Neuronal stem cell (in vitro differentiated cells): ENCODE measurements at regions not wholly inside any gene's neighbourhood (a gene's known extent, or its start where the extent isn't known, plus 50 kb on each side); places are given as distances from the start of the nearest gene placed in this dataset.
A peak's percentile ranks its signal among the peaks of the same experiment; 100 is the strongest.

ENCODE experiments used
- DNase-seq: peaks from one replicate; pipeline ENCODE4 v3.0.0-alpha.2; 2013; ENCODE audit warnings: low spot score
- H2AFZ ChIP-seq: one replicate; pipeline ENCODE4 v1.6.1; 2013; ENCODE audit warnings: mild to moderate bottlenecking, low read length, inconsistent platforms
- H2AK5ac ChIP-seq: 2 replicates; pipeline ENCODE4 v1.6.1; 2013; ENCODE audit warnings: low read depth, mild to moderate bottlenecking, inconsistent platforms, low read length, moderate library complexity, mixed read lengths
- H2BK120ac ChIP-seq: 2 replicates; pipeline ENCODE4 v1.6.1; 2013; ENCODE audit warnings: low read depth, mild to moderate bottlenecking, inconsistent platforms, low read length, moderate library complexity, mixed read lengths
- H2BK12ac ChIP-seq: one replicate; pipeline ENCODE4 v1.6.1; 2013; ENCODE audit warnings: low read length, inconsistent platforms
- H2BK15ac ChIP-seq: 2 replicates; pipeline ENCODE4 v1.6.1; 2013; ENCODE audit warnings: mild to moderate bottlenecking, low read length, inconsistent platforms, mixed read lengths
- H2BK5ac ChIP-seq: one replicate; pipeline ENCODE4 v1.6.1; 2013; ENCODE audit warnings: inconsistent platforms, mild to moderate bottlenecking, low read length, moderate library complexity
- H3K14ac ChIP-seq: one replicate; pipeline ENCODE4 v1.6.1; 2013; ENCODE audit warnings: low read length, inconsistent platforms
- H3K18ac ChIP-seq: 2 replicates; pipeline ENCODE4 v1.6.1; 2013; ENCODE audit warnings: low read length, inconsistent platforms
- H3K23ac ChIP-seq: 2 replicates; pipeline ENCODE4 v1.6.1; 2013; ENCODE audit warnings: low read depth, mild to moderate bottlenecking, mixed read lengths, low read length, inconsistent platforms; ENCODE audit not compliant: poor library complexity
- H3K27ac ChIP-seq: replicated peaks from 3 replicates; pipeline ENCODE4 v1.5.1; 2013; ENCODE audit warnings: low read length, inconsistent platforms
- H3K27me3 ChIP-seq, 3 experiments: 2 replicates each; pipeline ENCODE4 v1.6.1; 2013; ENCODE audit warnings: low read length in 3 of 3, mild to moderate bottlenecking in 2 of 3, inconsistent platforms in 1 of 3, low read depth in 1 of 3, mixed read lengths in 1 of 3, moderate library complexity in 1 of 3; ENCODE audit not compliant: control insufficient read depth in 3 of 3, insufficient read depth in 3 of 3
- H3K36me3 ChIP-seq, 2 donors: replicated peaks in 1 of 2; 2 replicates each; pipeline ENCODE4 v1.6.1; 2013; ENCODE audit warnings: low read length in 2 of 2; ENCODE audit not compliant: control insufficient read depth in 2 of 2, insufficient read depth in 2 of 2
- H3K4ac ChIP-seq: 2 replicates; pipeline ENCODE4 v1.6.1; 2013; ENCODE audit warnings: inconsistent platforms, mild to moderate bottlenecking, low read length, moderate library complexity
- H3K4me1 ChIP-seq, 2 donors: 1 replicate in 1 of 2; 2 replicates in 1 of 2; pipeline ENCODE4 v1.6.1; 2013; ENCODE audit warnings: low read length in 2 of 2, low read depth in 1 of 2; ENCODE audit not compliant: control insufficient read depth in 2 of 2, insufficient read depth in 1 of 2
- H3K4me2 ChIP-seq: one replicate; pipeline ENCODE4 v1.6.1; 2013; ENCODE audit warnings: mild to moderate bottlenecking, low read length, inconsistent platforms; ENCODE audit not compliant: insufficient read depth, poor library complexity, severe bottlenecking
- H3K4me3 ChIP-seq, 2 donors: 2 replicates each; pipeline ENCODE4 v1.5.1; 2013; ENCODE audit warnings: low read length in 2 of 2, mild to moderate bottlenecking in 2 of 2, inconsistent platforms in 1 of 2, moderate library complexity in 1 of 2
- H3K79me1 ChIP-seq: one replicate; pipeline ENCODE4 v1.6.1; 2013; ENCODE audit warnings: low read depth, mild to moderate bottlenecking, inconsistent platforms, low read length, moderate library complexity
- H3K9ac ChIP-seq: one replicate; pipeline ENCODE4 v1.6.1; 2013; ENCODE audit warnings: mild to moderate bottlenecking, low read depth, low read length, inconsistent platforms; ENCODE audit not compliant: poor library complexity
- H3K9me3 ChIP-seq, 2 donors: replicated peaks in 1 of 2; 2 replicates each; pipeline versions ENCODE3 to v1.6.1; 2013; ENCODE audit warnings: low read length in 2 of 2, mild to moderate bottlenecking in 2 of 2, inconsistent platforms in 1 of 2, low read depth in 1 of 2, mixed read lengths in 1 of 2, moderate library complexity in 1 of 2; ENCODE audit not compliant: control insufficient read depth in 2 of 2, insufficient read depth in 1 of 2
- H4K8ac ChIP-seq: one replicate; pipeline ENCODE4 v1.6.1; 2013; ENCODE audit warnings: low read depth, mild to moderate bottlenecking, inconsistent platforms, low read length, moderate library complexity
- H4K91ac ChIP-seq: one replicate; pipeline ENCODE4 v1.6.1; 2013; ENCODE audit warnings: low read length, low read depth, mild to moderate bottlenecking, inconsistent platforms; ENCODE audit not compliant: poor library complexity
- WGBS, 2 donors: extraction: QIAGEN DNeasy Blood & Tissue Kit; methylation state at CpG; one replicate each; pipeline ENCODE4 v1.1.7; 2013; ENCODE audit warnings: missing lambda C conversion rate in 2 of 2, mixed read lengths in 1 of 2; ENCODE audit not compliant: insufficient read length in 2 of 2, insufficient replicate concordance in 1 of 2; ENCODE audit errors: extremely low coverage in 2 of 2; 5-methylcytosine and 5-hydroxymethylcytosine counted together

GRCh38 chr20:4613184-4613583, 73.1 kb upstream of the PRNP start:
- Histone ChIP-seq H3K27me3 (peaks cover 0 to 5% (median 0%) of the 10 kb centered on the region in 3 experiments), H3K14ac (no peak overlapping the region), H4K8ac (no peak overlapping the region), H3K18ac (no peak overlapping the region), H2BK5ac (no peak overlapping the region), H3K23ac (no peak overlapping the region), H3K27ac (no peak overlapping the region), H3K4me3 (no peak overlapping the region), H2BK12ac (no peak overlapping the region), H3K9ac (no peak overlapping the region), H3K9me3 (no peaks in the 10 kb centered on the region), H4K91ac (no peak overlapping the region), H3K4ac (no peak overlapping the region), H2AFZ (no peak overlapping the region), H3K4me2 (no peak overlapping the region), H2AK5ac (no peak overlapping the region), H3K36me3 (no peaks in the 10 kb centered on the region), H2BK120ac (no peak overlapping the region), H3K4me1 (peaks cover 0 to 1% of the 10 kb centered on the region in 2 donors), H3K79me1 (no peaks in the 10 kb centered on the region), H2BK15ac (no peak overlapping the region)
- no peak for DNase-seq
- no CpG with 5 or more reads among the region's 6 CpGs for WGBS, 2 donors

GRCh38 chr20:4610871-4611270, 75.4 kb upstream of the PRNP start:
- no peak overlapping the region for H3K18ac ChIP-seq
- H3K27me3 ChIP-seq = peaks cover 0 to 7% (median 0%) of the 10 kb centered on the region in 3 experiments
- no peak overlapping the region for H2BK120ac ChIP-seq

GRCh38 chr20:4609511-4609910, 76.7 kb upstream of the PRNP start:
- Histone ChIP-seq H2BK5ac (no peak overlapping the region), H3K27ac (no peak overlapping the region), H2AK5ac (peak overlapping the region; percentile 31), H3K9me3 (no peaks in the 10 kb centered on the region), H4K91ac (no peak overlapping the region), H4K8ac (no peak overlapping the region), H3K18ac (peak overlapping the region; percentile 48), H3K9ac (no peak overlapping the region), H3K4me3 (no peak overlapping the region), H3K23ac (no peak overlapping the region), H3K27me3 (peaks cover 0 to 7% (median 0%) of the 10 kb centered on the region in 3 experiments), H3K4me1 (peaks cover 0 to 1% of the 10 kb centered on the region in 2 donors), H3K4ac (no peak overlapping the region), H3K36me3 (no peaks in the 10 kb centered on the region), H2BK120ac (no peak overlapping the region), H3K4me2 (no peak overlapping the region), H2BK12ac (no peak overlapping the region), H2BK15ac (peak overlapping the region; percentile 65), H2AFZ (no peak overlapping the region), H3K14ac (no peak overlapping the region), H3K79me1 (no peaks in the 10 kb centered on the region)
- WGBS, 2 donors = no CpG with 5 or more reads among the region's 5 CpGs
- DNase-seq = no peak

More at GRCh38 chr20:4610871-4611270, 75.4 kb upstream of the PRNP start:
- no peak overlapping the region for H3K23ac ChIP-seq
- H3K14ac ChIP-seq = no peak overlapping the region
- H2BK5ac ChIP-seq = no peak overlapping the region
- no peak overlapping the region for H2BK15ac ChIP-seq
- H2AFZ ChIP-seq = no peak overlapping the region
- H3K27ac ChIP-seq = no peak overlapping the region
- no peak overlapping the region for H4K91ac ChIP-seq
- H3K4me3 ChIP-seq = no peak overlapping the region
- no peak overlapping the region for H3K4ac ChIP-seq
- no peak overlapping the region for H4K8ac ChIP-seq
- no peak overlapping the region for H2AK5ac ChIP-seq
- no peak overlapping the region for H2BK12ac ChIP-seq
- H3K9ac ChIP-seq = no peak overlapping the region
- H3K79me1 ChIP-seq = no peaks in the 10 kb centered on the region
- no CpG with 5 or more reads among the region's 9 CpGs for WGBS, 2 donors
- no peak for DNase-seq
- H3K4me1 ChIP-seq = peaks cover 0 to 1% of the 10 kb centered on the region in 2 donors
- H3K36me3 ChIP-seq = no peaks in the 10 kb centered on the region
- H3K9me3 ChIP-seq = no peaks in the 10 kb centered on the region
- H3K4me2 ChIP-seq = no peak overlapping the region

DNA sequence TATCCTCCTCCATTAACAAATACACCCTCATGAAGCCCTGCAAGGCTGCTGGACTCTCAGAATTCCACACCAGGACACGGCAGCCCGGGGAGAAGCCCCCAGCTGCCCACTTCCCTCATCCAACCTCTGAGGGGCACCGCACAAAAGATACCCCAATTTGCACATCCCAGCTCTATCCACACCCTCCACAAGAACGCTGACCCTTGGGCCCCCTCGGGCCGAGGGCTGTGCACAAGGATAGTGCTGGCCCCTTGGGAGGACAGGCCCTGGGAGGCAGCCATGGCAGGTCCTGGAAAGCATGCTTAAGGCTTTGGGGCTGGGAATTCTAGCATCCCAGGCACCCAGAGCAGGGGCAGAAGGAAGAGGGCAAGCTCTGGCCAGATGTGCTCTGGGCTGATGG, 77.4 kb upstream of the PRNP start:
- Histone ChIP-seq H3K9ac (no peak overlapping the region), H3K27ac (no peak overlapping the region), H3K14ac (peak overlapping the region; percentile 31), H2BK5ac (no peak overlapping the region), H4K91ac (no peak overlapping the region), H2AK5ac (peak overlapping the region; percentile 58), H3K4me1 (no peaks in the 10 kb centered on the region), H3K36me3 (no peaks in the 10 kb centered on the region), H2BK12ac (no peak overlapping the region), H3K4me3 (no peak overlapping the region), H3K4ac (no peak overlapping the region), H3K4me2 (no peak overlapping the region), H3K27me3 (peaks cover 0 to 14% (median 0%) of the 10 kb centered on the region in 3 experiments), H3K18ac (peak overlapping the region; percentile 11), H2BK15ac (peak overlapping the region; percentile 65), H3K79me1 (no peaks in the 10 kb centered on the region), H2AFZ (no peak overlapping the region), H4K8ac (no peak overlapping the region), H3K23ac (peak overlapping the region; percentile 59), H2BK120ac (no peak overlapping the region), H3K9me3 (no peaks in the 10 kb centered on the region)
- no CpG with 5 or more reads among the region's 6 CpGs for WGBS, 2 donors
- DNase-seq = no peak
